IPS DF 4.7 (cell line): ENCODE measurements at regions not wholly inside any gene's neighbourhood (a gene's known extent, or its start where the extent isn't known, plus 50 kb on each side); places are given as distances from the start of the nearest gene placed in this dataset.

Experiments used
- DNase-seq: peaks from one replicate; pipeline ENCODE4 v3.0.0-alpha.2; 2013; ENCODE audit warnings: low spot score; ENCODE audit errors: extremely low read depth

DNA sequence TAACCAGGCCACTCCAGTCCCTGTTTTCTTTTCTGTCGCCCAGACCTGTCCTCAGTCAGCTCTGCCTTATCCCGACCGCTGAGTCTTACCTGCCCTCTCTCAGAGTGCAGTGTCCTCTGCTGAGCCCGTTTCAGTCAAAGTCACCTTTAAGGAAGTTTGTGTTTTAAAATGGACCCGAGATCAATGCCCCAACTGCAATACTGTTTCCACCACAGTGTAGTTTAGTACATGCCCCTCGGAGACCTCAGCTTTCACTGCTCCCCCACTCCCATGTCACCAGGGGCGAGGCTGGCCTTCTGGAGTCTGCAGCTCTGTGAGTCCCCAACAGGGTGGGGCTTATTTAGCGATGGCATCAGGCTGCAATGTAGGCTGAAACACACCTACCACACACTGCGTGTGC lies 248.4 kb upstream of the TSHZ3 start:
- no peak for DNase-seq

- no peak for DNase-seq
Measured at GRCh38 chr19:31598730-31599238, 249.5 kb upstream of the TSHZ3 start.

- no peak for DNase-seq
Measured at GRCh38 chr19:31600731-31601295, 251.6 kb upstream of the TSHZ3 start.

GRCh38 chr19:31601855-31602254 lies 252.6 kb upstream of the TSHZ3 start:
- no peak for DNase-seq

GRCh38 chr19:31602548-31602947 lies 253.3 kb upstream of the TSHZ3 start:
- DNase-seq, result no peak

DNA sequence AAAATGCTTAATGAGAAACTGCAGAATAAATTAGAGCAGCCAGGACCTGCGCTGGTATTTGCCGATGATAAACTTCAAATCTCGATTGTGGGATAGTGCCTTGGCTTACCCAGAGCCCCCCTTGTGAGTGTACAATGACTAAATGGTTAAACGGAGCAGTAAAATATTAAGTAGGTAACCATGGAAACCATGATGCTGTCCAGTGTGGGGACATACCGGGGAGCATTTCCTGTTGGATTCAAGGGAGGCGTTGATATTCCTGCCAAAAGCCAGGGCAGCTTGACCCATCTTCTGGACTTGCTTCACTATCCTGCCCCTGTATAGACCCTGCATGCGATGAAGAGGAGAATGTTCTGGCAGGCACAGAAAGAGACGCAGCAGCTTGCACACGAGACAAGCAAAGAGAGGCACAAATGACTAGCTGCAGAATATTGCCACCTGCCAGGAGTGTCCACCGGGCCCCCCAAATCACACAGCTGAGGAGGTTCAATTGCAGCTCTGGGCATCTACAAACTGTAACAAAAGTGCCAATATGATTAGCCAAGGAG lies 255.3 kb upstream of the TSHZ3 start:
- DNase-seq, result no peak

- no peak for DNase-seq
Measured at GRCh38 chr19:31610018-31610417, 260.8 kb upstream of the TSHZ3 start.

DNA sequence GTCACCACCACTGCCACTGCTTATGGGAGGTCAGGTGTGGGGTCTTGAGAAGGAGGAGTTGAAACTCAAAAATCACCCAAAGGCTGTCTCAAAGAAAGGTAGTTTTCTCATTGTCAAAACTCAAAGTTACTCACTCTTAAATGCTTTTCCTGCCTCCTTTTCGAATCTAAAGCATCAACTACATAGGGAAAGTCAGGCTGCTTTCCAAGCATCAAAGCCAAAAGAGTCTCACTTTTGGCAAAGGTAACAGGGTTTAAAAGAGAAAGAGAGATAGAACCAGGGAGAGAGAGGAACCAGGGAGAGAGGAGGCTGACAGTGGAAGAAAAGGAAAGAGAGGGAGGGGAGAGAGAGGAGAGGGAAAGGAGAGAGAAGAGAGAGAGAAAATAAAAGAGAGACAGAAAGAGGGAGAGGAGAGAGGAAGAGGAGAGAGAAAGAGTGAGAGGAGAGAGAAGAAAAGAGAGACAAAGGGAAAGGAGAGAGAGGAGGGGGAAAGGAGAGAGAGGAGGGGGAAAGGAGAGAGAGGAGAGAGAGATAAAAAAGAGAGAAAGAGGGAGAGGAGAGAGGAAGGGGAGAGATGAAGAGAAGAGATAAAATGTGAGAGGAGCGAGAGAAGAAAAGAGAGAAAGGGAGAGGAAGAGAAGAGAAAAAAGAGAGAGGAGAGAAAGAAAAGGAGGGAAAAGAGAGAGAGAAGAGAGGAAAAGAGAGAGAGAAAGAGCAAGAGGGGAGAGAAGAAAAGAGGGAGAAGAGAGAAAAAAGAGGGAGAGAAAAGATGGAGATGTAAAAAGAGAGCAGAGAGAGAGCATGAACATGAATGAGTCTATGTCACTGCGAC lies 262.0 kb upstream of the TSHZ3 start:
- DNase-seq, result no peak

DNA sequence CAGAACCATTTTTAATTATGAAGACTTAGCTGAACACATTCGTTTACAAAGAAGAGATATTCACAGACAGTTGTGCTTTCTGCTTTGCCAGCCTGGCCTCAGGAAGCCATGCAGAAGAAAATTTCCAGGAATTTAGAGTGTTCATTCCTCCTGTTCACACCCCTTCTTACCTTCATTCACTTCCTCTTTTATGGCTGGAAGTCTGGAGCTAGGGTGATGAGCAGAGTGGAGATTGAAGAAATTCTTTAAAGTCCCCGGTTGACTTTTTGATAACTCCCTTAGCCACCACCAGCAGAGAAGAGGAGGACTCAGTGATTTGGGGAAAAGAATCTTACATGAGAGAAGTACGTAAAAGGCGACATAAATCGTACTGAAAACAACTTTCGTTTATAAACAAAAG lies 263.6 kb upstream of the TSHZ3 start:
- DNase-seq, result no peak

DNA sequence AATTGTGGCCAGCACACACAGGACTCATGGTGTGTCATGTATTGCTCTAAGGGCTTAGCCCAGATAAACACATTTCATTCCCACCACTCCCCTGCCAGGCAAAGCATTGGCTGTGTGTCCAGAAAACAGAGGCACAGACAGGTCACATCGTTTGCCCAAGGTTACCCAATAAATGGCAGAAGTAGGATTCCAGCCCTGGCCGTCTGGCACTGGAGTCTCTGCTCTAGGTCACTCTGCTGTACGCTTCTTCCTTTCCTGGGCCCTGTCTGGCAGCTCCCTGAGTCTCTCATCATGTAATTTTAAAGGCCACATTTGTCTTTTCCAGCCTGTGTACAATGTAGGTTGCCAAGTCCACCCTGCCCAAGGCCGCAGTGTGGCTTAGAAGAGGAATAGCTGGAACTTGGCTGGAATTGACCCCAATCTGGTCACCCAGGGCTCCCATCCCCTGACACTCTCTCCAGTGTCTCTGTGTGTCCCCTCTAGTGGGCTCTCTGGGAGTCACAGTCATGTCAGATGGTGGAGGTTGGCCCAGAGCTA lies 264.5 kb upstream of the TSHZ3 start:
- DNase-seq, result no peak

DNA sequence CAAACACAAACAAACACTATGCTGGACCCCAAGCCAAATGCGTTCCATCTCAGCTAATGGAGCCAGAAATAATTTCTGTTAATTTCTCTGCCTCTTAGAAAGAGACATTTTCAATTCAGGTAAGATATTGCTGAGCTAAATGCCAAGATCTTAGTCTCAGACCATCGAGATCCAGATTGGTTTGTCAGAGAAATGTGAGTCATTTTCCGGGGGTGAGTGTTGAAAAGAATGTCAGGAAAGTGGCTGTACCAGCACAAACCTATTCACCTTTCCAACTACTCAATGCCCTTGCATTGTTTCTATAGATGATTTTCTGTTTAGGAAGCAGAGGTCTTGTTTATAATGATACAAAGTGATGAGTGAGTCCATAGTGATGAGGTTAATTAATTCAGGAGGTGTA lies 266.8 kb upstream of the TSHZ3 start:
- no peak for DNase-seq

DNA sequence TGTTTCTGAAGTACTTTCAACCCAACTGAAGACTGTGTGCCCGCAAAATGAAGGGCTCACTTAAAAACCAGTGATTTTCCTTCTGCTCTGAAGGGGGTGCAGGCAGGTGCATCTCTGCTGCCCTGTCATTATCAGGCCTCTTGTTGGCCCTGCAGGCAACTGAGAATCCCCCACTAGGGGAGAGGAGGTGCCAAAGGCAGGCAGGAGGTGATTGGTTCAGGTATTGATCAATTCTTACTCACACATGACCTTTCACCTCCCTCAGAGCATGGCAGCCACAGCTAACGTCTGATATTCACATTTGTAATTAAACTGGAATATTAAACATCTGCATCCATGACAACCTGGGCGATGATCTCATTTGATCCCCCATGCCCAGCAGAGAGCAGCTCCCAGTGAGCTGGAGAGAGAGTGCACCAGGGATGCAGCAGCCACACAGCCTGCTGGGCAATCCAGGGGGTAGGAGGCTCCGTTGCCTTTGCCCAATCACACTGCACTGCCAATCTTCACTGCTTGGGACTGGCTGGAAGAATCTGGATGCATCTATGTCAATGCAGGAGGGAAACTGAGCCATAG lies 267.9 kb upstream of the TSHZ3 start:
- DNase-seq, result no peak

DNA sequence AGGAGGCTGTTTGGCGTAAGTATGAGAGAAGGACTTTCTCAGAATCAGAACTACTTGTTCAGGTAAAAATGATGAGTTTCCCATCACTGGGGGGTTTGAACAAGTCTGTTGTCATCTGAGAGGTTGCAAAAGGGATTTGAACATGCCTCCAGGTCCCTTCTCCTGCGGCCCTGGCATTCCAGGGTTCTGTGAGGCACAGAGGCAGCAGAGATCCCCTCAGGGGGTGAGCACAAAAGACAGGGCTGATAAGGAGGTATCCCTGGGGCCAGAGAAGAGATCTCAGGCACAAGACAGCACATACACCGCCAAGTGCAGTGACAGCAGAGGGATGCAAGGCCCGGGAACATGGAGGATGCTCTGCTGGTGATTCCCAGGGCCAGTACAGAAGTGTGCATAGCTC lies 275.8 kb upstream of the TSHZ3 start:
- DNase-seq, result no peak

- DNase-seq, result no peak
Measured at GRCh38 chr19:31625575-31625974, 276.3 kb upstream of the TSHZ3 start.

- DNase-seq, result no peak
Measured at GRCh38 chr19:31626941-31627340, 277.7 kb upstream of the TSHZ3 start.

- no peak for DNase-seq
Measured at GRCh38 chr19:31627620-31628365, 278.6 kb upstream of the TSHZ3 start.

DNA sequence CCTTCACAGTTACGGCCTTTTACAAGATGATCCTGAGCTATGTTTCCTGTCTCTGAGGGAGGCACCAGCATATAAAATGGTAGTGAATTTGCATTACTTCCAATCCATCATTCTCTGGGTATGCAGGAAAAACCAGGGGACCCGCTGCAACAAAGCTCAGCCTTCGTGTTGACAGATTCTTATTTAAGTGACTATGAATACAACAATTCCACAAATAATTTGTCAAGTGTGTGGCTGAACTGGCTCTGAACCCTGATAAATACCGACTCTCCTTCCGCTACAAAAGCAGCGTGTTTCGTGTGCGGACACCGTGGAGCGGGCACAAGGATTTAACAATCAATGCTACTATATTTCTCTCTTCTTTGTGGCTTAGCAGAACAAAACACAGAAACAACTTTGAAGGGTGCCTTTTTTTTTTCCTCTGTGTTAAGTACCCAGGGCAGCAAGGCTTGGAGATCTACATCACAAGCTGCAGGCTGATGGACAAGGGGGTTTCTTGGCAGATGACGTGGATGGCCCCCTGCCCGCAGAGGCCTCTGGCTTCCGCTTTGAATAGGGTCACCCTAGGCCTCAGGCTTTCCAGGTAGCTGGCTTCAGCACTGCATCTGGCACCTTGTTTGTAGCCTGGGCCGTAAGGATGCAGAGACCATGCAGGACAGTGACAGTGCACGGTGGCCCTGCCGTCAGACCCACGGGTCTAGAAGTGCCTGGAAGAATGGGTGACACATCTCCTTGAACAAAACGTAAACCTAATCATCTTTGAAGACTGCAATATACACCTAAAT lies 280.5 kb upstream of the TSHZ3 start:
- DNase-seq, result no peak

GRCh38 chr19:31633014-31633413 lies 283.8 kb upstream of the TSHZ3 start:
- DNase-seq, result no peak

- no peak for DNase-seq
Measured at GRCh38 chr19:31639306-31639705, 290.1 kb upstream of the TSHZ3 start.

- no peak for DNase-seq
Measured at GRCh38 chr19:31641591-31641990, 292.4 kb upstream of the TSHZ3 start.

GRCh38 chr19:31648347-31648746 lies 299.1 kb upstream of the TSHZ3 start:
- DNase-seq, result no peak
